DMS114 treated with DMSO at 0.1 percent for 48 hours (cell line): ENCODE measurements at regions not wholly inside any gene's neighbourhood (a gene's known extent, or its start where the extent isn't known, plus 50 kb on each side); places are given as distances from the start of the nearest gene placed in this dataset.
"Not testable (repeated sequence)": the region's sequence is repeated elsewhere in the genome, so short reads cannot be mapped to it uniquely, and the experiment has no call there.

ENCODE experiments used
- DNase-seq: peaks from one replicate; lab custom pipeline; 2025; ENCODE audit not compliant: unreplicated experiment; lab: John Stamatoyannopoulos, UW

DNA sequence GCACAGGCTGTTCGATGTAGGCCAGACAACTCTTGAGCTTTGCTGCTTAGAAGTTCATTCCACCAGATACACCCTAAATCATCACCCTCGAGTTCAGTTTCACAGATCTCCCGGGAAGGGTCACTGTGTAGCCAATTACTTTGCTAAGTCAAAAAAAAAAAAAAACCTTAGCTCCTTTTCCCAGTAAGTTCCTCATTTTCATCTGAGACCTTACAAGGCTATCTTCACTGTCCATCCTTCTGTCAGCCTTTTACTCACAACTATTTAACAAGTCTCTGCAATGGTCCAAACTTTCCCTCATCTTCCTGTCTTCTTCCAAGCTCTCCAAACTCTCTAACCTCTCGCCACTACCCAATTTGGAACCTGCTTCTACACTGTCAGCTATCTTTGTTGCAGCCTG, 615.9 kb upstream of the DEFB115 start:
- not testable (repeated sequence) for DNase-seq

DNA sequence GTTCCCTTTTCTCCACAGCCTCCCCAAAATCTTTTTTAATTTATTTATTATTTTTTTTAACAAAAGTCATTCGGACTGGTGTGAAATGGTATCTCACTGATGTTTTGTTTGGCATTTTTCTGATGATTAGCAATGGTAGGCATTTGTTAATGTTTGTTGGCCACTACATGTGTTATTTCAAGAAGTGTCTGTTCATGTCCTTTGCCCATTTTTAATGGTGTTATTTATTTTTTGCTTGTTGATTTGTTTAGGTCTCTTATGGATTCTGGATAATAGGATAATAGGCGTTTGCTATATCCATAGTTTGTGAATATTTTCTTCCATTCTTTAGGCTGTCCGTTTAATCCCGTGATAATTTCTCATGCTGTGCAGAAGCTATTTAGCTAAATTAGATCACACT, 596.5 kb upstream of the DEFB115 start:
- DNase-seq, result not testable (repeated sequence)

DNA sequence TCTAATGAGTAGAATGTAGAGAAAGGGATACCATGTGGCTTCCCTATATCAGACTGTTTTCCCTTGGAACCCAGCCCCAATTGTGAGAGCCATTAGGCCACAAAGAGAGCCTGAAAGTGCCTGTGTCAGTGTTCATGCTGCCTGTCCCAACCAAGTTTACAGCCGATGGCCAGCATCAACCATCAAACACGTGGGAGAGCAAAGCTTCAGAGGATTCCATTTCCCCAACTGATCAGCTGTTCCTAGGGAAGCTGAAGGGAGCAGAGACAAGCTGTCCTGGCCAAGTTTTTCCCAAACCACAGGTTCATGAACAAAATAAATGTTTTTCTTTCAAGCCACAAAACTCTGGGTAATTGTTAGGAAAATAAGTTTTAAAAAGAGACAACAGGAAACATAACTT, 589.0 kb upstream of the DEFB115 start:
- not testable (repeated sequence) for DNase-seq

DNA sequence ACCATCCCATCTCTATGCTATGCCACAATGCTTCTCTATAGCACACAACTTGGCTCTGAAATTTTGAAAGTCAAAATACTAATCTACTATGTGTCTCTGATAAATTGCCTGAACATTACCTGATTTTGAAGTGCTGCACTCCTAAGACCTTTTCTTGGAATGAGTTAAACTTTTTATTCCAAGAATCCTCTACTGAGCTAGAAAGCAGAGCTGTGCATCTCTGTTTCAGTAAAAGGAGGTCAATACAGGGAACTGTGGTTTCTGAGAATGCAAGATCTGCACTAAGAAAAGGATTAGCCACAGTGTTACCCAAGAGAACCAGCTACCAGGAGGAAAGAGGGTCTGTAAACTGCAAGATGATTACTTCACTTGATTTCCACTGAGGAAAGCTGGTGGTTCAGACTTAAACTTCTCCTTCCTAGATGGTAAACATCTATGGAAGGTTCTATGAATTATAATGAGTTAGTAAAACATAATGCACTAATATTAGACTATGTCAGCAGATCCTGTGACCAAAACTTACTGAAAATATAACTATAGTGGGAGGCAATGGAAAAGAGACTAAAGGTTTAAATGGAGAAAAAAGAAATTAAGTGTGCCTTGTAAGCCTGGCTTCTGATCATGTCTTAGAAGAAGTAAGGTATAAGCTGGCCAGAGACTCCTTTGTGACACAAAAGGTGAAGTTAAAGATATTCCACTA, 588.0 kb upstream of the DEFB115 start:
- not testable (repeated sequence) for DNase-seq

DNA sequence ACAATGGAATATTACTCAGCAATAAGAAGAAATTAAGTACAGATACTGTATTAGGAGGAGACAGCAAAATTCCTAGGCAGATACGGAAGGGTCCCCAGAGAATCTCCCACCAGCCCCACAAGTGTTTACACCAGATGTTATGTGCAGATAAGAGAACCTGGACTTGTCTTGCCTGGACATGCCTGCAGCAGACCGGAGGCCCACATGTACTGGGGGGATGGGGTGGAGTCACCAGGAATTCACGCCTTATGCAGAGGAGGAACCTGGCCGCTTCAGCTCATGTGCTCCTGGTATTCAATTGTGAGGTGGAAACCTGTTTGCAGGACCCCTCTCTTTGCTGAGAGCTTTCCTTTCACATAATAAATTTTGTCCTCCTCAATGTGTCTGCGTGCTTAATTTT, 586.3 kb upstream of the DEFB115 start:
- not testable (repeated sequence) for DNase-seq

DNA sequence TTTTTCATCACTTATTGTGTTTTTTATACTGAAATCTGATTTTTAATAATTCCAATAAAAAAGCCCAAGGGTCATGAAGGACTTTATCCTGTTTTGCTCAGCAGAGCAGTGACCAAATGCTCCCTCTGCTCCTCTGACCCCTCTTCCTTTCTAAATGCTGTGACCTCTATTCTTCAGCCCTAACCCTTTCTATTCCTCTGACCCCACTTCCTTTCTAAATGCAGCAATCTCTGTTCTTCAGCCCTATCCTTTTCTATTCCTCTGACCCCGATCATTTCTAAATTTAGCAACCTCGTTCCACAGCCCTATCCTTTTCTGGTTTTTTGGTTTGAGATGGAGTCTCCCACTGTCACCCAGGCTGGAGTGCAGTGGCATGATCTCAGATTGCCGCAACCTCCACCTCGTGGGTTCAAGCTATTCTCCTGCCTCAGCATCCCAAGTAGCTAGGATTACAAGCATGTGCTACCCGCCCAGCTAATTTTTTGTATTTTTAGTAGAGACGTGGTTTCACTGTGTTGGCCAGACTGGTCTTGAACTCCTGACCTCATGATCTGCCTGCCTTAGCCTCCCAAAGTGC, 581.4 kb upstream of the DEFB115 start:
- not testable (repeated sequence) for DNase-seq

DNA sequence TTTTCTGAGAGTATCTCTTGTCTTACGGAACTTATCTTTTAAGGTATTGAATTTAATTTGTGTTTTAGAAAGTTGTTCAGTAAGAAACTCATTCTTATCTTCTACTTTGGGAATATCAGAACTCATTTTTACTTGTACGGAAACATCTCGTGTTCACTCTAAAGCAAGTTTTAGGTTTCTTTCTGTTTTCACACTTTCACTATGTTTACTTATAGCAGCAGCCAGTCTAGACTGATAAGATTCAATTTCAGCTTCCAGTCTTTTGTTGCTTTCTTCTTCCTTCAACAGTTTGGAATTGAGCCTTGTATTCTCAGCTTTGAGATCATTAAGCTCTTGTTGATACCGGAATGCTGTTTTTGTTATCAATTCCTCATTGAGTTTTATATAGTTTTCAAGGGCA, 575.2 kb upstream of the DEFB115 start:
- DNase-seq, result not testable (repeated sequence)

DNA sequence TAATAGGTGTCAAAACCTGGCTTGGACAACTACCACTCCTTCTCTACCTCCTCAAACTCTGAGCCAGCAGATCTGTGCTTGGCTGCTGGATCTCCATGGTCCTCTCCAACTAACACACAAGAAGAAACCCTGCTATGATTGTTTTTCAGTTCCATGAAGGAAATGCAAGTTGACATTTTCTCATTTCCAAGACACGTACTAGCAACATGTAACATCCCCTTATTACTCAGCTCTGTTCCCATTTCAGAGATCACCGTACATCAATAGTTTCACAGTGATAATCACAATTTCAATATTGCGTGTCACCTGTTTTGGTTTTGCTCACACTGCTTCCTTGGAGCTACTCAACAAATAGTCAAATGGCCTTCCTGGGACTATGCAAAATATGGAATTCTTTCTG, 544.6 kb upstream of the DEFB115 start:
- DNase-seq, result not testable (repeated sequence)

DNA sequence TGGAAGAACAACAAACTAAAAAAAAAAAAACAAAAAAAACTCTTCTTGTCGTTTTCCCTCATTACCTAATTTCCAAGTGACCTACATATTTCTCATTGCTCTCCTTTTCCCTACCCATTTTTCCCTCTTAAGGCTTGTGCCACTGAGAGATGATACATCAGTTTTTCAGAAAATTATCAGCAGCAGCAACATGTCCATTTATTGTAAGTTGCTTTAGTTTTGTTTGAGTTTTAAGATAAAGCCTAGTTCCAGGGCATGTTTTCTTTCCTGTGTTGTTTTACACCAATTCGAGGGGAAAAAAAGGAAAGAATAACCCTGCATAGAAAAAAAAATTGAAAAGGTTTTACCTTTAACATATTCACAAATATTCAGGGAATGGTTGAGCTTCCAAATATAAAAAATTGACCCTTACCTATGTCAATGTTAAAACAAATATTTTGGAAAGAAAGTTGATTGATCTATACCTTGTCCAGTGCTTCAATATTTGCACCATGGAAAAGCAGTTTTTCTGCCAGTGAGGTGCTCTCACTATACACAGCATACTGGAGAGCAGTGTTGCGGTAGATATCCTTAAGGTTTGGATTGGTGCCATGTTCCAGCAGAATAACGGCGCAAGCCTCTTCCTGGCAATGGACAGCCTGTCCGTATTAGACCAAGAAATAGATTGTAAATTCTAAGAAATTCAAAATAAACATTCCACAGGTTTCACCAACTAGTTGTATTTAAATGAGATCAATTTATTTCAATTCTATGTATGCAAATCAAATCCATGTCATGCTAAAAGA, 537.9 kb upstream of the DEFB115 start:
- DNase-seq, result not testable (repeated sequence)

DNA sequence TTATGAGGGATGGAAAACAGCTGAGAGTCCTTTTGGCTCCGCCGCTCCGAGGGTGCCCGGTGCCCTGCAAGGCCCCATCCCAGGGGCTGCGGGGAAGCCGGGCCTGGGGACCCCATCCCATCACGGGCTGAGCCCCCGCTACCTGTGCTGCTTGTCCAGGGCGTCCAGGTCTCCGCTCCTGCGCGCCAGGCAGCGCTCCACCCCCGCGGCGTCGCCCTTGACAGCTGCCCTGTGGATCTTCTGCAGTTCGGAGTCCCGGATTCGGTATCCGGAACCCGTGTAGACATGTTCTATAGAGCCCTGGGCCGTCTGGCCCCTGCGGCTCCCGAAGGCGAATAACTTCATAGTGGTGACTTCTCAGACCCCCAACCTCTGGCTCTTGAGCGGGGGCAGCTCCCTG, 534.0 kb upstream of the DEFB115 start:
- DNase-seq, result not testable (repeated sequence)

DNA sequence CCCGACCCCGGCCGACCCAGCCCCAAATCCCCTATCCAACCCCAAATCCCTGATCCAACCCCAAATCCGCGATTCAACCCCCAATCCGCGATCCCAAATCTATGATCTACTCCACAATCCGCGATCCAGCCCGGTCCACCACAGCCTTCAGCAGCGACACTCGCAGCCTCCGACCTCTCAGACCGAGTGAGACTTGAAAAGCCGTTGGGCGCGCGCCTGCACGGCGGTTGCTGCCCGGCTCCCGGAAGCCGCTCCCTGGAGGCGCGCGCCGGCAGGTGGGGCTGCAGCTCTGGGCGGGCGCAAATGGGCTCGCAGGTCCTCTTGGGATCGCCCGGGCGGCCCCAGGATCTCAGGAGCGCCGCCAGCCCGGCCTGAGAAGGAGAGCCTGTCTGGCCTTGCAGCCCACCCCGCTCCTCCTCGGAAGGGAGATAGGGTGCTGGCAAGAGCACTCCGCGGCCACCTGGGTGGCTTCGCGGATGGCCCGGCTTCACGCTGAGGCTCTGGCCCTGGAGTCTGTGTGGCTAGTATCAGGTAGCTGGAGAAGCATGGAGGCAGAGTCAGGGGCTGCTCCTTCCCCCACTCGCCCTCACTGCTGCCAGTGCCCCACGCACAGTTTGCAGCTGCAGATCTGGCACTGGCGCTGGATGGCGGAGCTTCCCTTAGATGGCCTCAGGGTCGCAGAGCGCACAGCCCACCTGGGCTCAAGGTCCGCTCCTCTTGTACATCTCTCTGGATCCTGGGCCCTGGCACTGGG, 533.4 kb upstream of the DEFB115 start:
- not testable (repeated sequence) for DNase-seq

DNA sequence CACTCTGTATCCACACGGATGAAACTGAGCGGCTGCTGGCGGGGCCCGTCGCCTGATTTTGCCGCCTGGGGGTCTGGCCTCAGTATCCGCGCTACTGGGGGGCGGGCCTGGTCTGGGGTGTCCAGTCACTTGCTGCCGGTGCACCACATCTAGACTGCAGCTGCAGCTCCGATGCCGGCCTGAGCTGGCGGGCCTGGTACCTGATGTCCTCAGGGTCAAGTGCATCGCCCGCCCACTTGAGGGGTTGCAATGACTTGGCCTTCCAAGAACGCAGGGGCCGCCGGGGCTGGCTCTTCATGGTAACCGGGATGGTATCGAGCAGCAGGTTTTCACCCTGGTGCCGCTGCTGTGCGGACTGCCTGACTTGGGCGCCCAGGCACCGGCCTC, 532.8 kb upstream of the DEFB115 start:
- not testable (repeated sequence) for DNase-seq

DNA sequence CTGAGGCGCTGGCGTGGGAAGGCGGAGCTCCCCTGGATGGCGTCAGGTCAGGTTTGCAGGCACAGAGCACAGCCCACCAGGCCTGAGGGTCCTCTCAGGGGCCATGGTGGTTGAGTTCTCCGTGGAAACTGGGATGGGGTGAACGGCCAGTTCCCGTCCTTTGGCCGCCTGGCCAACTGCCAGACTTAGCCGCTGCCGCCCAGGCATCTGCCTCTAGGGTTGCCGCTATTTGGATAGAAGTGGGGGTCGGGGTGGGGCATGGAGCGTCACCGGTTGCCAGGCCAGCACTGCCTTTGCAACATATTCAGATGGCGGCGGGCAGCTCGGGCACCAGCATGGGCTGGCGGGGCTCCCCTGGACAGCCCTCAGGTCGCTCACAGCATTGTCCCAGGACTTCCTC, 532.3 kb upstream of the DEFB115 start:
- not testable (repeated sequence) for DNase-seq

DNA sequence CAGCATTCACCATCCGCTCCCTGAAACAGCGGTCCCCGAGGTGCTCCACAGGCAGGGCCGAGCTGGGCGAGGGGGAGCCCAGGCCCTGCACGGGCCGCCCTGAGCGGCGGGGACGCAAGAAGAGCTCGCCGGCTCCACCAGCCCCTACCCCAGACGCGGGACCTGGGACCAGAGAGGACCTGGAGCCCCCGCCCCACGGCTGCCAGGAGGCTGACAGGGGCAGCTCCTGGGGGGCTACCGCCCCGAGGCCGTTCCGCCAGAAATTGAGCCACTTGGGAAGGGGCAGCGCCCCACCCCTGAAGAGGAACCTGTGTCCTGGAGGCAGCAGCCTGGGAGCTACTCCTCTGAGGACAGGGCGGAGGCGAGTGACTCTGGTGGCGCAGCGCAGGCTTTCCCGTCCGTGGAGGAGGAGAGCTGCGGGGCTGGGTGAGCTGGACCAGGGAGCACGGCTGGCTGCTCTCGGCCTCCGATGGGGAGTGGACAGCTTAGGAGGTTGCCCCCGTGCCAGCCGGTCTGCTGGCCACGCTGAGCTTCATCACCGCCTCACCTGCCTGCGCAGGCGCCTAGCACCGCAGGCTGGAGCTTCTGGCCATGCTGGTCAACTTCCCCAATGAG, 529.1 kb upstream of the DEFB115 start:
- not testable (repeated sequence) for DNase-seq
